ENCODE measurements at regions not wholly inside any gene's neighbourhood (a gene's known extent, or its start where the extent isn't known, plus 50 kb on each side); places are given as distances from the start of the nearest gene placed in this dataset.

DNA sequence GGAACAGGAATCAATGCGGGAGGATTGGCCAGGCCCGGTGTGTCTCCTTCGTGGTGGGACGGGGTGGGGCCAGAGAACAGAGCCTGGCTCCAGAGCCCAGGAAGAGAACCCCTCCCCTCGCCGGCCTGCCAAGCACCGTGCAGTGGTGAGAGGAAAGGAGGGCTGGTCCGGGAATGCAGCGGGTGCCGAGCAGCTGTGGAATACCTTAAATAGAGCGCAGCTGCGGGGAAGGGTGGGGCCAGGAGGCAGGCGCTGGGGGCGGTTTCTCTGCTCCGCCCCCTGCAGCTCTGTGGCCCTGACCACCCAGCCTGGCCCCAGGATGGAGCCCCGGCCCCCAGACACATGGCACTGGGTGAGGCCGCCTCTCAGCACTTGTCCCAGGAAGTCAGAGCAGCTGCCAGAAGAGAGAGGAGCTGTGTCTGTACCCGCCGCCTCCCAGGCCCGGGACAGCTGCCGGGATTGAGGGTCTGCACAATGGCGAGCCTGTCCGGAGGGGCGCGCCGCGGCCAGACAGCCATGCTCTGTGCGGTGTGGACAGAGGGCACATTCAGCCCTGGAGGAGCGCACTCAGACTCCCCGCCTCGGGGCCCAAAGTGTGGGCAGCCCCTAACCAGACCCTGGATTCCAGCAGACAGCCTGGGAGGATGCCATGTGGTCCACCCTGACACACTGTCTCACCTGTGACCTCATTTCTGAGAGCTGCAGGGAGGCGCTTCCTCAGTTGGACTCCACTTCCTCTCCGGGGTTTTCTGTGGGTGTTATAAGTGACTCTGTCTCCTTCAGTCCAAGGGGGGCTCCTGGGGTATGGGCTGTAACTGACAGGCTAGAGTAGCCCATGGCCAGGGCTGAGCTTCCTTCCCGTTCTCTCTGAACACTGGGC, 268.8 kb downstream of the SEC14L1 start:
- H3K4me1 Mint-ChIP-seq, result peaks cover 63% of the 10 kb centered on the region
- peak overlapping the region; percentile 84 for H3K27ac Mint-ChIP-seq
- H3K27me3 Mint-ChIP-seq, result no peaks in the 10 kb centered on the region
- ATAC-seq (ENCODE audit: low read depth) (peak; percentile 67), DNase-seq (no peak)
- POLR2A ChIA-PET, result interaction anchor here (0.5 to 8.4 kb wide), 9 partner anchors 9 to 753 kb away, joined by 3 to 58 read pairs (median 6); no protein-coding TSS in a partner anchor
- no peaks in the 10 kb centered on the region for H3K9me3 Mint-ChIP-seq
- peaks cover 37% of the 10 kb centered on the region for H3K36me3 Mint-ChIP-seq
- H3K4me3 Mint-ChIP-seq, result peak overlapping the region; percentile 73

DNA sequence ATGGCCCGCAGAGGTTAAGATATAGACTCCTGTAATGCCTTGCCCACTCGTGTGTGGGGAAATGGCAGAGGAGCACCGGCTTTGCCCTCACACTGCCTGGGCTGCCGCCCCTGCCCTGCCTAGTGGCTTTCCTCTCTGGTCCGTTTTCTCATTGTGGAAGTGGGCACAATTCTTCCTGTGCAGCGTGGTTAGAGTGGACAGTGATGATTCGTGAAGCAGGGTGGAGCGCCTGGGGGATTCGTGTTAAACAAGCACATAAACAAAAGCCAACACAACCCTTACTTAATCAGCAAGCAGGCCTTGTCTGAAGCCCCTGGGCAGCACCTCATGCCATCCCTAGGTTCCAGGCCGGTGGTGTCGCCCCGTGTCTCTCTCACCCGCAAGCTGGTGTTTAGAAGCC, 269.7 kb downstream of the SEC14L1 start:
- Mint-ChIP-seq H3K9me3 (no peaks in the 10 kb centered on the region), H3K27ac (peak overlapping the region; percentile 50), H3K4me1 (peaks cover 54% of the 10 kb centered on the region), H3K36me3 (peaks cover 33% of the 10 kb centered on the region), H3K27me3 (no peaks in the 10 kb centered on the region), H3K4me3 (peak overlapping the region; percentile 63)
- no peak for DNase-seq
- POLR2A ChIA-PET, result interaction anchor here (0.5 to 8.4 kb wide), 7 partner anchors 10 to 752 kb away, joined by 3 to 58 read pairs (median 7); no protein-coding TSS in a partner anchor
- no peak for ATAC-seq (ENCODE audit: low read depth)

DNA sequence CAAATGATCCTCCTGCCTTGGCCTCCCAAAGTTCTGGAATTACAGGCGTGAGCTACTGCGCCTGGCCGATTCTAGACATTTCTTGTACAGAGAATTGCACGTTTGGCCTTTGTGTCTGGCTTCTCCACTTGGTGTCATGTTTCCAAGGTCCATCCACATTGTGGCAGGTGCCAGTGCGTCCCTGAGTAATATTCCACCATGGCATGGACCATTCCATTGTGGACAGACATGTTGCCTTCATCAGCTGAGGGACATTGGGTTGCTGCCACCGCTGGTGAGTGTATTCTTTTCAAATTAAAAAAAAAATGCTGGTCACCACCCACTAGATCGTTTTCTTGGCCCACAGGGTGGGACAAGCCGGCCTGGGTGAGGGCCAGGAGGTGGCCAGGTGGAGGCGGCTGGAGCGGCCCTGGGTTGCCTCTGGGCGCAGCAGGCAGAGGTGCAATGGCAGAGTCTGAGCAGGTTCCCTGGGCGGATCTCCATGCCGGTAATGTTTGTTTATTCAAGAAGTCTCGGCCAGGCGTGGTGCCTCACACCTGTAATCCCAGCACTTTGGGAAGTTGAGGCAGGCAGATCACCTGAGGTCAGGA, 274.1 kb downstream of the SEC14L1 start:
- H3K4me3 Mint-ChIP-seq, result no peak overlapping the region

DNA sequence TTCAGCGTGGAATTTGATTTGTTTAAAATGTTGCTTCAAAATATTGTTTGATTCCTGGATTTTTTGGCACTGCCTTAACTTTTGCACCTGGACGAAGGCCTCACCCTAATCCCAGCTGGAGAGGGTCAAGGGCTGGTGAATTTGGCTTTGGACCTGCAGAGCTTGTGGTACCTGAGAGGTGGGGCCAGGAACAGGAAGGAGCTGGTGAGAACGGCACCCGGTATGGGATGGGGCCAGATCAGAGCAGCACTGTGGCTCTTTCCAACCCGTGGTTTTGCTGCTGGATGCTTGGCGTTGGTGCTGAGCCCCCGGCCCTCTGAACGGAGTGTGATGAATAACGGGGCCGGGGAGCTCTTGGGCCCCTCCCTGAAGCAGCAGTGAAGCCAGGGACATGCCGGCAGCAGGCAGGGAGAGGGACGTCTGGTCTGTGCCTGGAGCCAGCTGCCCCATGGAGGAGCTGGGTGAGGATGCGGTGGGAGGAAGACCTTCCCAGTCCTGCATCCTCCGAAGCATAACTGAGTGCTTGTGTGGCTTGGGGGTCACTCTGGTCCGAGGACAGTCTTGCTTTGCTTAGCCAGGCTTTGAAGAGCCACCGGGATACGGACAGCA, 275.4 kb downstream of the SEC14L1 start:
- H3K9me3 Mint-ChIP-seq, result no peaks in the 10 kb centered on the region
- no peak overlapping the region for H3K4me3 Mint-ChIP-seq
- no peaks in the 10 kb centered on the region for H3K27me3 Mint-ChIP-seq
- peaks cover 20% of the 10 kb centered on the region for H3K36me3 Mint-ChIP-seq
- POLR2A ChIA-PET, result interaction anchor here (0.6 to 1.6 kb wide), 4 partner anchors 11 to 132 kb away, joined by 3 to 5 read pairs (median 3); no protein-coding TSS in a partner anchor
- ATAC-seq (ENCODE audit: low read depth) (no peak), DNase-seq (no peak)
- peak overlapping the region; percentile 48 for H3K27ac Mint-ChIP-seq
- peaks cover 39% of the 10 kb centered on the region for H3K4me1 Mint-ChIP-seq

More for the DNA sequence above, 274.1 kb downstream of the SEC14L1 start:
- peaks cover 27% of the 10 kb centered on the region for H3K36me3 Mint-ChIP-seq
- DNase-seq (no peak), ATAC-seq (ENCODE audit: low read depth) (no peak)
- H3K27ac Mint-ChIP-seq, result peak overlapping the region; percentile 25
- H3K9me3 Mint-ChIP-seq, result no peaks in the 10 kb centered on the region
- POLR2A ChIA-PET, result interaction anchor here (0.7 to 1.6 kb wide), 3 partner anchors 12 to 57 kb away, joined by 3 to 7 read pairs (median 5); no protein-coding TSS in a partner anchor
- no peaks in the 10 kb centered on the region for H3K27me3 Mint-ChIP-seq
- peaks cover 36% of the 10 kb centered on the region for H3K4me1 Mint-ChIP-seq

- no peak overlapping the region for H3K27ac Mint-ChIP-seq
- DNase-seq, result no peak
- no peak overlapping the region for H3K4me3 Mint-ChIP-seq
- no peaks in the 10 kb centered on the region for H3K9me3 Mint-ChIP-seq
- peaks cover 16% of the 10 kb centered on the region for H3K36me3 Mint-ChIP-seq
- ATAC-seq (ENCODE audit: low read depth), result no peak
- peaks cover 38% of the 10 kb centered on the region for H3K4me1 Mint-ChIP-seq
- H3K27me3 Mint-ChIP-seq, result no peaks in the 10 kb centered on the region
- POLR2A ChIA-PET, result interaction anchor here (1.6 to 6.5 kb wide), 2 partner anchors 9 to 25 kb away, joined by 3 to 58 read pairs; no protein-coding TSS in a partner anchor
These were observed 276.8 kb downstream of the SEC14L1 start for GRCh38 chr17:77417575-77417974.

DNA sequence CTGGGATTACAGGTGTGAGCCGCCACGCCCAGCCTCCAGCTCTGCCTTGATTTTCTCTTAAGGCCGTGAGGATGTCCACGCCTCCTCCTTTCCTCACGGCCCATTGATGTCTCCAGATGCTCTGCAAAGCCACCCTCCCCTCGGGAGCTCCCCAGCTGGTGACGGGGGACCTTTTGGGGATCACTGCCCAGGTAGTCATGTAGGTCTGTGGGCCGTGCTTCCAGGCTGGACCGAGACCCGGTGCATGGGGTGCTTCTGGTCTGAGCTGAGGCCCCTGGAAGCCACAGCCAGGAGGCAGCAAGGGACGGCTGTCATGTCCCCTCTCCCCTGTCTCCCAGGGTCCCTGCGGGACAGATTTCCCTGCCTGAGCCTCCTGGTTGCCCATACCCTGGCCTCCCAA, 277.8 kb downstream of the SEC14L1 start:
- Mint-ChIP-seq H3K27me3 (no peaks in the 10 kb centered on the region), H3K4me1 (peaks cover 31% of the 10 kb centered on the region), H3K9me3 (no peaks in the 10 kb centered on the region), H3K4me3 (no peak overlapping the region), H3K36me3 (peaks cover 8% of the 10 kb centered on the region), H3K27ac (no peak overlapping the region)
- ATAC-seq (ENCODE audit: low read depth) (no peak), DNase-seq (no peak)
- POLR2A ChIA-PET, result interaction anchor here (0.6 to 6.5 kb wide), 4 partner anchors 10 to 290 kb away, joined by 3 to 58 read pairs (median 4); no protein-coding TSS in a partner anchor

DNA sequence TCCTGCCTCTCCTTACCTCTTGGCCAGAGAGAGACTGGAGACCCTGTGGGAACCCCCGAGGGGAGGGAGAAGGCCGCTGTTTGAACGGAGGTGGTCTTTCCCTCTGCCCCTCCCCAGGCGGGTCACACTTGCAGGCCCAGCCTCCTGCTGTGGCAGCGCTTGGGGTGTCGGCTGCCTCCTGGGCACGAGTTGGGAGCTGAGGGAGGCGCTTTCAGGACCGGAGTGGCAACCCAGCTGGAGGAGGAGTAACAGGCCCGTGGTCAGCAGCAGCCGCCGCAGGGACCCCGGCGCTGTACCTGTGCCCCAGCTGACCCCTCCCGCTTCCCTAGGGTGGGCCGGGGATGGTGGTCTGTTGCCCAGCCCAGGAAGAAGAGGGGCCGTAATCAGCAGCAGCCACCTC, 278.3 kb downstream of the SEC14L1 start:
- H3K9me3 Mint-ChIP-seq, result no peaks in the 10 kb centered on the region
- POLR2A ChIA-PET, result interaction anchor here (0.9 to 6.5 kb wide), 3 partner anchors 11 to 88 kb away, joined by 4 to 58 read pairs (median 5); no protein-coding TSS in a partner anchor
- no peak overlapping the region for H3K4me3 Mint-ChIP-seq
- H3K27me3 Mint-ChIP-seq, result no peaks in the 10 kb centered on the region
- DNase-seq (no peak), ATAC-seq (ENCODE audit: low read depth) (no peak)
- H3K27ac Mint-ChIP-seq, result peak overlapping the region; percentile 51
- peaks cover 8% of the 10 kb centered on the region for H3K36me3 Mint-ChIP-seq
- H3K4me1 Mint-ChIP-seq, result peaks cover 31% of the 10 kb centered on the region

DNA sequence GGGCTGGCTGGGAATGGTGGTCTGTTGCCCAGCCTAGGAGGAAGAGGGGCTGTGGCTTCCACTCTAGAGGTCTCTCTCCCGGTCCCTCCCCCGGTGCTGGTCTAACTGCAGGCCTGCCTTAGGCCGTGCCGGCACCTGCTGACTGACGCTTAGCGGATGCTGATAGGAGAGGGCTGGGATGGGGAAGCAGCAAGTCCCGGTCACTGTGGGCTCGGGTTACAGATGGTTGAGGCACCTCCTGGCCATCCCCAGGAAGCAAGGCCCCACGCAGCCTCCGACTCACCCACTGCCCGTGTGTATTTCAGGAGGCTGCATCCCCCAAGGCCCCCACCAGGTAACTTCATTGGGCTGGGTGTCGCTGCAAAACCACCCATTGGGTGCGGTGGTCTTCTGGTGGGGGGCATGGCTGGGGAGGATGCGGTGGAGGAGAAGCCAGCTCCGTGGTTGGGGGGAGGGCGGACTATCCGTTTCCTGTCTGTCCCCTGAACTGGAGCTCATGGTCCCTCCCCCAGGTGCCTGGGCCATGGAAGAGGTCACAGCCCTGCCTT, 278.9 kb downstream of the SEC14L1 start:
- H3K27ac Mint-ChIP-seq, result peak overlapping the region; percentile 89
- peak; percentile 73 for DNase-seq
- peak overlapping the region; percentile 80 for H3K4me3 Mint-ChIP-seq
- peaks cover 32% of the 10 kb centered on the region for H3K4me1 Mint-ChIP-seq
- peaks cover 8% of the 10 kb centered on the region for H3K36me3 Mint-ChIP-seq
- ATAC-seq (ENCODE audit: low read depth), result peak; percentile 38
- no peaks in the 10 kb centered on the region for H3K9me3 Mint-ChIP-seq
- no peaks in the 10 kb centered on the region for H3K27me3 Mint-ChIP-seq
- POLR2A ChIA-PET, result interaction anchor here (0.9 to 6.5 kb wide), 10 partner anchors 11 to 89 kb away, joined by 3 to 58 read pairs (median 8); no protein-coding TSS in a partner anchor

DNA sequence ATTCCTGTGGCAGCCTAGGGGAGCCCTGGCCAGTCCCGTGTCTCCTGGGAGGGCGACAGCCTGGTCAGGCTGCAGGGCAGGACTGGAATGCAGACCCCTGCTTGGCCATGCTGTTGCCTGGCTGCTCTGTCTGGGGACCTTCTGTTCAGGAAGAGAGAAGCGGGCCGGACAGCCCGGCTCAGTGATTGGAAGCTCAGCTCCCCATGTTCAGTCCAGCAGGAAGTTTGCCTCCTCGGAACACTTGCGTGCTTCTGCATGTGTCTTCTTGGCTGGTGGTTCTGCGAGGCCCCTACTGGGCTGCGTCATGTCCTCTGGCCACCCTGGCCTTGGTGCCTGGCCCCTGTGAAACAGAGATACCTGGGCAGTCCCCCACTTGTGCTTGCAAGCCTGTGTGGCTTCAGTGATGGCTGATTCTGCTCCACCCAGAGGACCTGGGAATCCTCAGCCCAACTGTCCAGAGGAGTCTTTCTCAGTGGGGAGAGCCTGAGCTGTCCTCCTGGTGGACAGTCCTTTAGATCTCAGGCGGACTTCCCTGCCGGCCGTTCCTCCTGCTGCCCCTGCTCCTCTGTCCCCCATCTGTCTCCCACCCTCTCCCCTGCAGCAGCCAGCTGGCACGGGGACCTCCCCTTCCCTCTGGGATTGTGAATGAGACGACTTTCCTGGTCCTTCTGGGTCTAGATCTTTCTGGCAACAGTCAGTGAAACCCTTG, 279.5 kb downstream of the SEC14L1 start:
- Mint-ChIP-seq H3K9me3 (no peaks in the 10 kb centered on the region), H3K36me3 (peaks cover 6% of the 10 kb centered on the region), H3K4me1 (peaks cover 34% of the 10 kb centered on the region), H3K27ac (peak overlapping the region; percentile 89), H3K27me3 (no peaks in the 10 kb centered on the region), H3K4me3 (peak overlapping the region; percentile 80)
- ATAC-seq (ENCODE audit: low read depth) (no peak), DNase-seq (no peak)
- POLR2A ChIA-PET, result interaction anchor here (0.6 to 6.5 kb wide), 21 partner anchors 10 to 538 kb away, joined by 3 to 58 read pairs (median 4); partner anchors contain the start of gene TNRC6C

- ATAC-seq (ENCODE audit: low read depth) (peak; percentile 48), DNase-seq (peak; percentile 64)
- Mint-ChIP-seq H3K9me3 (no peaks in the 10 kb centered on the region), H3K27ac (peak overlapping the region; percentile 89), H3K4me1 (peaks cover 37% of the 10 kb centered on the region), H3K4me3 (peak overlapping the region; percentile 80), H3K36me3 (peaks cover 6% of the 10 kb centered on the region), H3K27me3 (no peaks in the 10 kb centered on the region)
- POLR2A ChIA-PET, result interaction anchor here (0.6 to 6.5 kb wide), 22 partner anchors 9 to 537 kb away, joined by 3 to 58 read pairs (median 4); partner anchors contain the start of gene TNRC6C
These were observed 280.2 kb downstream of the SEC14L1 start for GRCh38 chr17:77420804-77421629.

GRCh38 chr17:77421630-77421972, 280.8 kb downstream of the SEC14L1 start:
- H3K36me3 Mint-ChIP-seq, result peaks cover 4% of the 10 kb centered on the region
- no peaks in the 10 kb centered on the region for H3K9me3 Mint-ChIP-seq
- POLR2A ChIA-PET, result interaction anchor here (0.6 to 6.5 kb wide), 15 partner anchors 8 to 537 kb away, joined by 3 to 58 read pairs (median 4); partner anchors contain the start of gene TNRC6C
- DNase-seq (no peak), ATAC-seq (ENCODE audit: low read depth) (no peak)
- H3K4me3 Mint-ChIP-seq, result peak overlapping the region; percentile 80
- H3K27me3 Mint-ChIP-seq, result no peaks in the 10 kb centered on the region
- H3K27ac Mint-ChIP-seq, result peak overlapping the region; percentile 89
- peaks cover 41% of the 10 kb centered on the region for H3K4me1 Mint-ChIP-seq

Measured in activated naive CD8-positive, alpha-beta T cell treated with anti-CD3 and anti-CD28 coated beads, Interleukin-2, amount 10 ng/mL, durations not matched to agents 7 days and 5 days (primary cell).